ENCODE measurements at regions not wholly inside any gene's neighbourhood (a gene's known extent, or its start where the extent isn't known, plus 50 kb on each side); places are given as distances from the start of the nearest gene placed in this dataset.

DNA sequence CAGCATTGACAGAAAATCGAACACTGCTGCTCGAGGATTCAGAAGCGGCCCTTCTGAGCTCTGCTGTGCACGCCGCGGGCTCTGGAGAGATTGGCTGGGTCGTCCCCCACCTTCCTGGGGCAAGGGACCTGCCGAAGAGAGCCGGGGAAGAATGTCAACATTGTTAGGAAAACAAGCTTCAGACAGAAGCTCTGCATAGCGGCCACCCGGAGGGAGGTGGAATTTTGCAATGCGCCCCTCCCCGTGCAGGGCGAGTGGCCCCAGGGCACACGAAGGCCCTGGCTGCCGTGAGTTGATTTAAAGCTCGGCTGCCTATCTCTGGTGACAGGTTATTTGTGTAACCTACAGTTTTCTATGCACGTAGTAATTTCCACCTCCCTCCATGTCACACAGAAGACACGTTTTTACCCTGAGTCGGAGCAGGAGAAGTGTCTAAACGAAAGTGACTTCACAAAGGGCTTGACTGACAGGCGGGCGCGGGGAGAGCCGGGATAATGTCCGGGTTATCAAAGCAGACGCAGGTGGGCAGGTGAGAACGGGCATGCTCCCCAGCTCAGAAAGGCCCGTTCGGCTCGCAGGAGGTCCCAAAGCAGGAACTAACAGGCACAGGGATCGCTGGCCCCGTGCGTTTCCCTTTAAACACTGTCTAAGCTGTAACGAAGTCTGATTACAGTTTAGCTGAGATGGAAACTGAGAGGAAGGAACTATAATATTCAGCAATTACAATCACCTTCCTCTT lies 84.6 kb downstream of the PDGFA start:
- Histone ChIP-seq H3K27ac (ENCODE audit: low read depth in 1 of 2, low read length in 1 of 2) (no peak overlapping the region), H3K4me1 (ENCODE audit: control insufficient read depth in 5 of 5, insufficient read depth in 5 of 5, low read length in 5 of 5) (peaks cover 0 to 7% (median 0%) of the 10 kb centered on the region in 5 donors), H3K9ac (ENCODE audit: insufficient read depth in 1 of 2, low read length in 2 of 2) (no peak overlapping the region), H3K9me3 (ENCODE audit: control insufficient read depth in 4 of 4, insufficient read depth in 3 of 4, low read length in 3 of 4) (no peaks in the 10 kb centered on the region), H3K36me3 (ENCODE audit: control insufficient read depth in 4 of 4, insufficient read depth in 4 of 4, low read length in 4 of 4) (no peaks in the 10 kb centered on the region), H3K4me3 (no peak overlapping the region), H3K27me3 (ENCODE audit: control insufficient read depth in 3 of 3, insufficient read depth in 3 of 3, low read length in 2 of 3) (no peaks in the 10 kb centered on the region)
- DNase-seq (peak; percentile 23 to 43 (median 41)), ATAC-seq (ENCODE audit: insufficient read depth, low FRiP score) (no peak)
- TF ChIP-seq, protein P1, sequence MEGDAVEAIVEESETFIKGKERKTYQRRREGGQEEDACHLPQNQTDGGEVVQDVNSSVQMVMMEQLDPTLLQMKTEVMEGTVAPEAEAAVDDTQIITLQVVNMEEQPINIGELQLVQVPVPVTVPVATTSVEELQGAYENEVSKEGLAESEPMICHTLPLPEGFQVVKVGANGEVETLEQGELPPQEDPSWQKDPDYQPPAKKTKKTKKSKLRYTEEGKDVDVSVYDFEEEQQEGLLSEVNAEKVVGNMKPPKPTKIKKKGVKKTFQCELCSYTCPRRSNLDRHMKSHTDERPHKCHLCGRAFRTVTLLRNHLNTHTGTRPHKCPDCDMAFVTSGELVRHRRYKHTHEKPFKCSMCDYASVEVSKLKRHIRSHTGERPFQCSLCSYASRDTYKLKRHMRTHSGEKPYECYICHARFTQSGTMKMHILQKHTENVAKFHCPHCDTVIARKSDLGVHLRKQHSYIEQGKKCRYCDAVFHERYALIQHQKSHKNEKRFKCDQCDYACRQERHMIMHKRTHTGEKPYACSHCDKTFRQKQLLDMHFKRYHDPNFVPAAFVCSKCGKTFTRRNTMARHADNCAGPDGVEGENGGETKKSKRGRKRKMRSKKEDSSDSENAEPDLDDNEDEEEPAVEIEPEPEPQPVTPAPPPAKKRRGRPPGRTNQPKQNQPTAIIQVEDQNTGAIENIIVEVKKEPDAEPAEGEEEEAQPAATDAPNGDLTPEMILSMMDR (IDR thresholded peaks at IDR 0.05; ENCODE audit: control extremely low read depth, extremely low read depth), result no peak
- WGBS, 2 donors, result 35 to 40% methylated on average over 35 of the region's 35 CpGs

- no peak overlapping the region for H3K9ac ChIP-seq (ENCODE audit: insufficient read depth in 1 of 2, low read length in 2 of 2)
- WGBS, 2 donors, result 70 to 81% methylated on average over 28 of the region's 28 CpGs
- ATAC-seq (ENCODE audit: insufficient read depth, low FRiP score) (no peak), DNase-seq (no peak)
- H3K9me3 ChIP-seq (ENCODE audit: control insufficient read depth in 4 of 4, insufficient read depth in 3 of 4, low read length in 3 of 4), result no peaks in the 10 kb centered on the region
- H3K36me3 ChIP-seq (ENCODE audit: control insufficient read depth in 4 of 4, insufficient read depth in 4 of 4, low read length in 4 of 4), result no peaks in the 10 kb centered on the region
- no peak overlapping the region for H3K4me3 ChIP-seq
- H3K27ac ChIP-seq (ENCODE audit: low read depth in 1 of 2, low read length in 1 of 2), result peak overlapping the region in 1 of 2 donors; percentile 15
- H3K4me1 ChIP-seq (ENCODE audit: control insufficient read depth in 5 of 5, insufficient read depth in 5 of 5, low read length in 5 of 5), result peaks cover 0 to 7% (median 0%) of the 10 kb centered on the region in 5 donors
- TF ChIP-seq, protein P1 (IDR thresholded peaks at IDR 0.05; ENCODE audit: control extremely low read depth, extremely low read depth), result no peak
- H3K27me3 ChIP-seq (ENCODE audit: control insufficient read depth in 3 of 3, insufficient read depth in 3 of 3, low read length in 2 of 3), result no peaks in the 10 kb centered on the region
Observed at GRCh38 chr7:435630-436366, 83.8 kb downstream of the PDGFA start.

- WGBS, 2 donors, result 90 to 95% methylated on average over 33 of the region's 33 CpGs
- no peak for DNase-seq
- no peak for ATAC-seq (ENCODE audit: insufficient read depth, low FRiP score)
Observed at GRCh38 chr7:436367-437128, 83.1 kb downstream of the PDGFA start.

More at GRCh38 chr7:436367-437128, 83.1 kb downstream of the PDGFA start:
- TF ChIP-seq, protein P1 (IDR thresholded peaks at IDR 0.05; ENCODE audit: control extremely low read depth, extremely low read depth), result no peak
- Histone ChIP-seq H3K4me3 (no peak overlapping the region), H3K36me3 (ENCODE audit: control insufficient read depth in 4 of 4, insufficient read depth in 4 of 4, low read length in 4 of 4) (no peaks in the 10 kb centered on the region), H3K9me3 (ENCODE audit: control insufficient read depth in 4 of 4, insufficient read depth in 3 of 4, low read length in 3 of 4) (no peaks in the 10 kb centered on the region), H3K27ac (ENCODE audit: low read depth in 1 of 2, low read length in 1 of 2) (no peak overlapping the region), H3K27me3 (ENCODE audit: control insufficient read depth in 3 of 3, insufficient read depth in 3 of 3, low read length in 2 of 3) (no peaks in the 10 kb centered on the region), H3K4me1 (ENCODE audit: control insufficient read depth in 5 of 5, insufficient read depth in 5 of 5, low read length in 5 of 5) (peaks cover 0 to 7% (median 0%) of the 10 kb centered on the region in 5 donors), H3K9ac (ENCODE audit: insufficient read depth in 1 of 2, low read length in 2 of 2) (no peak overlapping the region)

Measured in lung (tissue), 11 donors.